GM18873 (cell line): ENCODE measurements at regions not wholly inside any gene's neighbourhood (a gene's known extent, or its start where the extent isn't known, plus 50 kb on each side); places are given as distances from the start of the nearest gene placed in this dataset.

Experiments
- ATAC-seq: cut with Tn5 transposase; IDR thresholded peaks from one replicate; pipeline ENCODE4 v1.9.1; 2021; ENCODE audit warnings: mild to moderate bottlenecking, moderate library complexity, moderate number of reproducible peaks; ENCODE audit not compliant: unreplicated experiment, low FRiP score

GRCh38 chr2:117693154-117693553 lies 121.3 kb upstream of the DDX18 start:
- ATAC-seq = no peak

- ATAC-seq = no peak
Measured at GRCh38 chr2:117693651-117694050, 120.8 kb upstream of the DDX18 start.

GRCh38 chr2:117698287-117698686 lies 116.2 kb upstream of the DDX18 start:
- no peak for ATAC-seq

GRCh38 chr2:117698819-117699218 lies 115.7 kb upstream of the DDX18 start:
- ATAC-seq = no peak

- no peak for ATAC-seq
Measured at GRCh38 chr2:117700471-117700870, 114.0 kb upstream of the DDX18 start.

GRCh38 chr2:117701365-117701764 lies 113.1 kb upstream of the DDX18 start:
- no peak for ATAC-seq

GRCh38 chr2:117702098-117702497 lies 112.4 kb upstream of the DDX18 start:
- ATAC-seq = no peak

GRCh38 chr2:117703858-117704257 lies 110.6 kb upstream of the DDX18 start:
- no peak for ATAC-seq

GRCh38 chr2:117704818-117705217 lies 109.7 kb upstream of the DDX18 start:
- ATAC-seq = no peak

GRCh38 chr2:117707874-117708273 lies 106.6 kb upstream of the DDX18 start:
- no peak for ATAC-seq

GRCh38 chr2:117712684-117713083 lies 101.8 kb upstream of the DDX18 start:
- ATAC-seq = no peak

GRCh38 chr2:117714110-117714509 lies 100.4 kb upstream of the DDX18 start:
- ATAC-seq = no peak

GRCh38 chr2:117714745-117715417 lies 99.6 kb upstream of the DDX18 start:
- ATAC-seq = no peak

- no peak for ATAC-seq
Measured at GRCh38 chr2:117716505-117716904, 98.0 kb upstream of the DDX18 start.

- no peak for ATAC-seq
Measured at GRCh38 chr2:117717072-117717471, 97.4 kb upstream of the DDX18 start.

- ATAC-seq = no peak
Measured at GRCh38 chr2:117718048-117718447, 96.4 kb upstream of the DDX18 start.

- ATAC-seq = no peak
Measured at GRCh38 chr2:117720765-117721164, 93.7 kb upstream of the DDX18 start.

GRCh38 chr2:117723483-117723882 lies 91.0 kb upstream of the DDX18 start:
- ATAC-seq = no peak

- no peak for ATAC-seq
Measured at GRCh38 chr2:117723888-117724434, 90.5 kb upstream of the DDX18 start.

GRCh38 chr2:117726747-117727146 lies 87.7 kb upstream of the DDX18 start:
- no peak for ATAC-seq

- ATAC-seq = no peak
Measured at GRCh38 chr2:117737846-117738245, 76.6 kb upstream of the DDX18 start.

GRCh38 chr2:117738991-117739839 lies 75.3 kb upstream of the DDX18 start:
- no peak for ATAC-seq
